Ovary (tissue), 7 donors: ENCODE measurements at regions not wholly inside any gene's neighbourhood (a gene's known extent, or its start where the extent isn't known, plus 50 kb on each side); places are given as distances from the start of the nearest gene placed in this dataset.

Experiments
- DNase-seq, 5 donors: peaks; one replicate each; pipeline ENCODE4 v3.0.0-alpha.2; 2019 to 2020
- H3K27ac ChIP-seq, 2 donors: fragments of 200-600 bp; one replicate each; pipeline versions ENCODE4 v1.5.1 to v1.8.0; 2019 to 2022
- H3K27me3 ChIP-seq: fragments of 200-600 bp; one replicate; pipeline ENCODE4 v1.8.0; 2022
- H3K36me3 ChIP-seq: fragments of 200-600 bp; sonication (generic); one replicate; pipeline ENCODE4 v1.5.1; 2019
- H3K4me1 ChIP-seq: one replicate; pipeline ENCODE4 v1.8.1; 2013; ENCODE audit warnings: mild to moderate bottlenecking, moderate library complexity; ENCODE audit not compliant: insufficient read depth
- H3K4me3 ChIP-seq: fragments of 200-600 bp; sonication (generic); one replicate; pipeline ENCODE4 v1.5.1; 2017
- H3K9me3 ChIP-seq, 2 donors: fragments of 200-600 bp in 1 of 2; sonication (generic) in 1 of 2; one replicate each; pipeline versions ENCODE4 v1.5.1 to v1.8.1; 2013 to 2019; ENCODE audit warnings: mild to moderate bottlenecking in 1 of 2, moderate library complexity in 1 of 2
- CTCF ChIP-seq, 3 donors: fragments of 450-650 bp in 2 of 3; fragments of 200-600 bp in 1 of 3; IDR thresholded peaks; one replicate each; pipeline versions ENCODE4 v1.5.1 to v1.8.0; 2016 to 2022; ENCODE audit warnings: antibody characterized with exemption in 3 of 3, mild to moderate bottlenecking in 1 of 3
- EP300 ChIP-seq: sonication (generic); formaldehyde crosslinking; IDR thresholded peaks from one replicate; pipeline ENCODE4 v1.6.1; 2017; ENCODE audit warnings: antibody characterized with exemption
- POLR2A ChIP-seq: fragments of 450-650 bp; IDR thresholded peaks from one replicate; pipeline ENCODE4 v1.6.1; 2017; ENCODE audit warnings: antibody characterized with exemption, mild to moderate bottlenecking, moderate library complexity
- WGBS, 3 donors: extraction: QIAGEN DNeasy Blood & Tissue Kit in 1 of 3; methylation state at CpG; one replicate each; pipeline versions ENCODE4 v1.1.5 to v1.1.7; 2013 to 2017; 5-methylcytosine and 5-hydroxymethylcytosine counted together
- intact Hi-C, 4 donors: fragments of 100-400 bp; cut with DNase I; formaldehyde crosslinking; loops; one replicate each; pipeline versions ENCODE4 v1.11.0 to v1.15.1; 2022 to 2023
- donor health status: DM: no; HTN: no; CAD: no; lungs with moderate emphysema.
- donor health status: DM: no; HTN: no; CAD: no.
- donor health status: Bipolar disorder and iron deficiency.
- donor health status: DM: no; HTN: no; CAD: no.
- donor health status: DM: yes; HTN: yes; CAD: no.

GRCh38 chr14:28083389-28083788 is 683.2 kb upstream of the FOXG1 start:
- intact Hi-C loops = no loop called here
- Histone ChIP-seq H3K4me3 (no peak overlapping the region), H3K27me3 (no peaks in the 10 kb centered on the region), H3K27ac (no peak overlapping the region), H3K4me1 (no peaks in the 10 kb centered on the region), H3K36me3 (no peaks in the 10 kb centered on the region), H3K9me3 (no peaks in the 10 kb centered on the region)
- DNase-seq = no peak
- 55 to 76% (median 64%) methylated on average over 3 of the region's 3 CpGs for WGBS, 3 donors
- TF ChIP-seq CTCF (IDR thresholded peaks at IDR 0.05) = no peak
- TF ChIP-seq POLR2A = no peak
- no peak for TF ChIP-seq EP300

- TF ChIP-seq EP300 = no peak
- no peak for TF ChIP-seq POLR2A
- no peak for TF ChIP-seq CTCF (IDR thresholded peaks at IDR 0.05)
- DNase-seq = no peak
- intact Hi-C loops = no loop called here
- H3K27me3 ChIP-seq = no peaks in the 10 kb centered on the region
- 89 to 96% (median 94%) methylated on average over 5 of the region's 5 CpGs for WGBS, 3 donors
- no peaks in the 10 kb centered on the region for H3K36me3 ChIP-seq
- no peaks in the 10 kb centered on the region for H3K9me3 ChIP-seq
- H3K4me1 ChIP-seq = no peaks in the 10 kb centered on the region
- no peak overlapping the region for H3K27ac ChIP-seq
- H3K4me3 ChIP-seq = no peak overlapping the region
Observed at GRCh38 chr14:28088125-28088524, 678.5 kb upstream of the FOXG1 start.

- no peak for DNase-seq
- no peaks in the 10 kb centered on the region for H3K36me3 ChIP-seq
- no peaks in the 10 kb centered on the region for H3K4me1 ChIP-seq
- H3K4me3 ChIP-seq = no peak overlapping the region
- no peak overlapping the region for H3K27ac ChIP-seq
- no peaks in the 10 kb centered on the region for H3K9me3 ChIP-seq
- no peaks in the 10 kb centered on the region for H3K27me3 ChIP-seq
- intact Hi-C loops = no loop called here
- no peak for TF ChIP-seq EP300
- no peak for TF ChIP-seq CTCF (IDR thresholded peaks at IDR 0.05)
- TF ChIP-seq POLR2A = no peak
Observed at GRCh38 chr14:28097585-28097984, 669.0 kb upstream of the FOXG1 start.

- no peaks in the 10 kb centered on the region for H3K36me3 ChIP-seq
- 15 to 18% (median 17%) methylated on average over 1 of the region's 1 CpG for WGBS, 3 donors
- H3K4me1 ChIP-seq = no peaks in the 10 kb centered on the region
- no peak for TF ChIP-seq EP300
- no peak for TF ChIP-seq CTCF (IDR thresholded peaks at IDR 0.05)
- TF ChIP-seq POLR2A = no peak
- H3K4me3 ChIP-seq = no peak overlapping the region
- no peak for DNase-seq
- no peaks in the 10 kb centered on the region for H3K9me3 ChIP-seq
- H3K27me3 ChIP-seq = no peaks in the 10 kb centered on the region
- H3K27ac ChIP-seq = no peak overlapping the region
- intact Hi-C loops = no loop called here
Observed at GRCh38 chr14:28098856-28099255, 667.7 kb upstream of the FOXG1 start.

- intact Hi-C loops = no loop called here
- Histone ChIP-seq H3K9me3 (no peaks in the 10 kb centered on the region), H3K27ac (no peak overlapping the region), H3K27me3 (no peaks in the 10 kb centered on the region), H3K4me1 (no peaks in the 10 kb centered on the region), H3K36me3 (no peaks in the 10 kb centered on the region), H3K4me3 (no peak overlapping the region)
- TF ChIP-seq EP300 = no peak
- TF ChIP-seq CTCF (IDR thresholded peaks at IDR 0.05) = no peak
- no peak for TF ChIP-seq POLR2A
- DNase-seq = no peak
Observed at GRCh38 chr14:28102001-28102400, 664.6 kb upstream of the FOXG1 start.
